ENCODE measurements at regions not wholly inside any gene's neighbourhood (a gene's known extent, or its start where the extent isn't known, plus 50 kb on each side); places are given as distances from the start of the nearest gene placed in this dataset.

- TF ChIP-seq POLR2AphosphoS5 (IDR thresholded peaks at IDR 0.05) (no peak), POLR2A (IDR thresholded peaks at IDR 0.05; ENCODE audit: low read depth) (no peak), EP300 (IDR thresholded peaks at IDR 0.05) (no peak)
Observed at GRCh38 chr13:105530468-105530867, 1005.0 kb downstream of the EFNB2 start.

Measured in esophagus muscularis mucosa (tissue), 3 donors.